Kidney epithelial cell (primary cell): ENCODE measurements at regions not wholly inside any gene's neighbourhood (a gene's known extent, or its start where the extent isn't known, plus 50 kb on each side); places are given as distances from the start of the nearest gene placed in this dataset.

Experiments
- DNase-seq: peaks from one replicate; pipeline ENCODE4 v3.0.0-alpha.2; 2010; ENCODE audit warnings: low read depth
- H3K27me3 ChIP-seq: 2 replicates; pipeline ENCODE4 v1.6.0; 2011; ENCODE audit warnings: low read length; ENCODE audit not compliant: control insufficient read depth, insufficient read depth
- H3K36me3 ChIP-seq: 2 replicates; pipeline ENCODE4 v1.5.1; 2011; ENCODE audit warnings: low read length; ENCODE audit not compliant: control insufficient read depth, insufficient read depth
- H3K4me3 ChIP-seq: 2 replicates; pipeline ENCODE4 v1.5.1; 2011; ENCODE audit warnings: low read depth, mild to moderate bottlenecking, control low read depth, low read length
- TF ChIP-seq, protein P1 (sequence below): IDR thresholded peaks from 2 replicates; pipeline ENCODE4 v1.5.1; 2011; ENCODE audit warnings: mild to moderate bottlenecking, moderate library complexity, low read length, control low read depth, inconsistent platforms; ENCODE audit not compliant: insufficient read depth, poor library complexity, severe bottlenecking

DNA sequence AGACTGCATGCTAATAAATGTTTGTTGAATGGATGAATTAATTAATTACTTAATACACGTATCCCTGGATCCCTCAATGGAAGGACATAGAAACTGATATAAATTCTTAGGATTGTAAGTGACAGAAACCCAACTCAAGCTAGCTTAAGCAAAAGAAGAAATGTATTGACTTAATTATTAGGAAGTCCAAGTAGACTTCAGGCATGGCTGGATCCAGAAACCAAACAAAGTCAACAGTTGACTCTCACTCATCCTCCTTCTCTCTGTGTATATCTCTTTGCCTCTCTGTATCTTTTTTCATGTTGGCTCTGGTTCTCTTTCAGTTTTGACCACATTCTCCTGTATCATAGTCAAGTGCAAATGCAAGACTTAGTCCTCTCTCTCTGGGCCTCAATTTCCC, 82.0 kb upstream of the CTNNBL1 start:
- Histone ChIP-seq H3K27me3 (no peaks in the 10 kb centered on the region), H3K4me3 (no peak overlapping the region), H3K36me3 (no peaks in the 10 kb centered on the region)
- no peak for DNase-seq
- TF ChIP-seq, protein P1, sequence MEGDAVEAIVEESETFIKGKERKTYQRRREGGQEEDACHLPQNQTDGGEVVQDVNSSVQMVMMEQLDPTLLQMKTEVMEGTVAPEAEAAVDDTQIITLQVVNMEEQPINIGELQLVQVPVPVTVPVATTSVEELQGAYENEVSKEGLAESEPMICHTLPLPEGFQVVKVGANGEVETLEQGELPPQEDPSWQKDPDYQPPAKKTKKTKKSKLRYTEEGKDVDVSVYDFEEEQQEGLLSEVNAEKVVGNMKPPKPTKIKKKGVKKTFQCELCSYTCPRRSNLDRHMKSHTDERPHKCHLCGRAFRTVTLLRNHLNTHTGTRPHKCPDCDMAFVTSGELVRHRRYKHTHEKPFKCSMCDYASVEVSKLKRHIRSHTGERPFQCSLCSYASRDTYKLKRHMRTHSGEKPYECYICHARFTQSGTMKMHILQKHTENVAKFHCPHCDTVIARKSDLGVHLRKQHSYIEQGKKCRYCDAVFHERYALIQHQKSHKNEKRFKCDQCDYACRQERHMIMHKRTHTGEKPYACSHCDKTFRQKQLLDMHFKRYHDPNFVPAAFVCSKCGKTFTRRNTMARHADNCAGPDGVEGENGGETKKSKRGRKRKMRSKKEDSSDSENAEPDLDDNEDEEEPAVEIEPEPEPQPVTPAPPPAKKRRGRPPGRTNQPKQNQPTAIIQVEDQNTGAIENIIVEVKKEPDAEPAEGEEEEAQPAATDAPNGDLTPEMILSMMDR: no peak

- no peak overlapping the region for H3K4me3 ChIP-seq
Observed at GRCh38 chr20:37611346-37611745, 82.5 kb upstream of the CTNNBL1 start.

DNA sequence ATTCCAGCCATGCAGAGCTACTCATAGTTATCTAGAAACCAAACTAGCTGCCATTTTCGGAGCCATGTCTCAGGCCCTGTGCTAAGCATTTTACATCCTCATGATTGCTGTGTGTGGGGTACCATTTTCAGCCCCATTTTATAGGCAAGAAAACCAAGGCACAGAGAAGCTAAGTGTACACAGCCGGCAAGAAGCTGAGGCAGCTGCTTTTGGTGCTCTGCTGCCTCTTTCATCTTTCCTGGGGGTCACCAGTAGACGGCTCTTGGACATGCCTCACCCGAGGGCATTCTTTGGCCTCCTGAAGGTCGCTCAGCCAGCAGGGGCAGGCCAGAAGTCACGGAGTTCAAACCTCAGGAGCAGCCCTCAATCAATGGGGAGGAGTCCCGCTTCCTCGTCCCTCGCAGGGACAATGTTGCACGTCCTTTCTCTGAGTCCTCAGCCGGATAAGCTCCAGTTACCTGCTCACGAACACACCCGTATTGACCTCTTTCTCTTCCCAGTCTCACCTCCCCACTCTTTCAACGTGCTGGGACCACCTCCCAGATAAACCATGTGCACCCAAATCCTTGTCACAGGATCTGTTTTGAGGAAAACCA, 82.6 kb upstream of the BLCAP start:
- TF ChIP-seq, protein P1: no peak
- Histone ChIP-seq H3K4me3 (no peak overlapping the region), H3K27me3 (no peaks in the 10 kb centered on the region)

More at GRCh38 chr20:37611346-37611745, 82.5 kb upstream of the CTNNBL1 start:
- TF ChIP-seq, protein P1: no peak
- H3K27me3 ChIP-seq: no peaks in the 10 kb centered on the region
- no peak for DNase-seq
- H3K36me3 ChIP-seq: no peaks in the 10 kb centered on the region

DNA sequence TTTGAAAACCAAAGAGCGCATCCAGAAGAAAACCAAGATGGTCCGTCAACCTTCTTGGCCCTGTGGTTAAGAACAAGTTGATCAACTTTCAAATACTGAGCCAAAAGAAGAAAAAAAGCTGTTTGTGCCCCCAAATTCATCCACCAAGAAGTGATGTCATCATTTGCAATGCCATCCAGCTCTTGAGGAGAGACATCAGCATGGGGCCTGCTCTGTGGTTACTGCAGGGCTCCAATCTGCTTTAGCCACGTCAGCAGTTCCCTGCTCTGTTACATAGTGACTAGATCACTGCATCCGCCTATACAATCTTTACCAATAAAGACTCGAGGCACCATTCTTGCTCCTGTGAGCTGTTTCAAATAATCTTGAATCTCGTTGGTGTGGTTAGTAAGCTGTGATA, 75.0 kb upstream of the BLCAP start:
- no peak for DNase-seq
- TF ChIP-seq, protein P1: no peak
- Histone ChIP-seq H3K4me3 (no peak overlapping the region), H3K36me3 (no peaks in the 10 kb centered on the region), H3K27me3 (peaks cover 6% of the 10 kb centered on the region)

More for the DNA sequence above, 82.6 kb upstream of the BLCAP start:
- H3K36me3 ChIP-seq: no peaks in the 10 kb centered on the region
- no peak for DNase-seq

DNA sequence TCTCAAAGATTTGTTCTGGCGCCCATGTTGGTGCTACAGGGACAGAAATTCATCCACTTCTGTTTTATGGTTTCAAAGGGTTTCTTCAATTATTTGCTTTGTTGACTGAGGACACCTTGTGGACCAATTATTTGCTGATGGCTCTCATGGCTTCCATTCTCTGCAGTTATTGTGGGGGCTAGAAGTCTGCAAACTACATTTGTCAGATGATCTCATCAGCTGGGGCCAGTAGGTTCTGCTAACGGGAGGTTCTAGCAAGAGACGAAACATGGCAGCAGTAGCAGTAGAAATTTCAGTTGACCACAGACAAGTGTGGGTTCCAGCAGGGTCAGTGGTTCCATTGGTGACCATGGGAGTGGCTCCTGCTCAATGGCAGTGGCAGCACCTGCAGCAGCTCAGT, 72.8 kb upstream of the BLCAP start:
- TF ChIP-seq, protein P1: no peak
- DNase-seq: no peak
- H3K36me3 ChIP-seq: no peaks in the 10 kb centered on the region
- peaks cover 6% of the 10 kb centered on the region for H3K27me3 ChIP-seq
- no peak overlapping the region for H3K4me3 ChIP-seq
